Superior temporal gyrus (tissue), 1 donor: ENCODE measurements at regions not wholly inside any gene's neighbourhood (a gene's known extent, or its start where the extent isn't known, plus 50 kb on each side); places are given as distances from the start of the nearest gene placed in this dataset.

Experiments
- DNase-seq: peaks from one replicate; pipeline ENCODE4 v3.0.0-alpha.2; 2016; ENCODE audit errors: extremely low spot score

DNA sequence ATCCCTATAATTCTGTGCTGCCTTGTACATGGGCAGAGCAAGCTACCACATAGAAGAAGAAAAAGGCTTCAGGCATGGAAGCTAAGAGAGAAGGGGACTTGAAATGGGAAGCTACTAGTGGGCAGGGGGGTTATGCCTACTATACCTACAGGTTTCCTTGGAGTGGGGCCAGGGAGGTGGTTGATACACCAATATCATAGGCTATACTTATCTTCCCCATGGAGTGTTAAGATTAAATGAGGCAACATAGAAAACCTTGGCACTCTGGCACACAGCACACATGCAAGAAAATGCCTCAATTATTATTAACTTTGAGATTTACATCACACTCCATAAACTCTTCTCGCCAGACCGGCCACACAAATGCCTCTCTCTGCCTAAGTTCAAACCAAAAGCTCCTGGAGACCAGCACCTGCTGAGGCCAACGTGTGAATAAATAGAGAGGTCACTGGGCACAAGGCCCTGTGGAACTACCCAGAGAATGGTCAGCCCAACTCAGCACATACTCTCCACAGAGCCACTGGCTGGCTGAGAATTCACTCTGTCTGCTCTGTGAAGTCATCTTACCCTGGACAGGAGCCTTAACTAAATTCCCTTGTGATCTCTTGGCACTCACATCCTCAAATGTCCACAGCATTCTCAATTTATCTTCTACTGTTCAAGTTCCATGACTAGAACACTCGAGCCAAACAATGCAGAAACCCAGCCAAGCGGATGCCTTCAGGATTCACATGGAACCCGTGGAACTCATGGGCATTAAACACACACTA lies 498.7 kb downstream of the BCL11A start:
- DNase-seq: no peak

DNA sequence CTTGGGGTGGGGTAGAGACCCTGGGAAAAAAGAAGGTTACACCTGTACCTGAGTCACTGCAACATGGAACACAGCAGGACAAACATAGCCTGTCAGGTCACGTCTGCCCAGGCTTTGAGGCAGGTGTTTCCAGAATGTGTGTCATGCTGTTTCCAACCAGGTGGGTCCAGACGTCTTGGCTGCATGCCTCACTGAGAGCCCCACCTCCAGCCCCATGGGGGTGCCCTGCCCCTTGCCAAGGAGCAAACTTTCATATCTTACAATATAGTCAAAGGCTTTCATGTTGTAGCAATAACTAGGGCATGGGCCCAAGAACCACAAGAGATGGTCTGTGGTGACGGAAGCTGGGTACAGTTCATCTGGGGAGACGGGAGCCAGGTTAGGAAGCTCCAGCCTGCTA lies 499.7 kb downstream of the BCL11A start:
- no peak for DNase-seq

DNA sequence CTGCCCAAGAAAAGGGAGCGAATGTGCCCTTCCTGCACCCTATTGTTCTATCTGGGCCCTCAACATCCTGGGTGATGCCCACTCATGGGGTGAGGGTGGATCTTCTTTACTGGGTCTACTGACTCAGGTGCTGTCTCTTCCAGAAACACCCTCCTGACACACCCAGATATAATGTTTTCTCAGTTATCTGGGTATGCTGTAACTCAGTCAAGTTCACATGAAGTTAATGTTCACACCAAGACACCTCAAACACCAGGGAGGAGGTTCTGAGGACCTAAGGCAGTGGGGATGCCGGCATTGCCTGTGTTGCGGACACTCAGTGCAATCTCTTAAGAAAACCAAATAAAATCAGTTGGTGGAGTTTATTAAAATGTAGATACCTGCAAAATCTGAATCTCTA lies 500.9 kb downstream of the BCL11A start:
- no peak for DNase-seq

DNA sequence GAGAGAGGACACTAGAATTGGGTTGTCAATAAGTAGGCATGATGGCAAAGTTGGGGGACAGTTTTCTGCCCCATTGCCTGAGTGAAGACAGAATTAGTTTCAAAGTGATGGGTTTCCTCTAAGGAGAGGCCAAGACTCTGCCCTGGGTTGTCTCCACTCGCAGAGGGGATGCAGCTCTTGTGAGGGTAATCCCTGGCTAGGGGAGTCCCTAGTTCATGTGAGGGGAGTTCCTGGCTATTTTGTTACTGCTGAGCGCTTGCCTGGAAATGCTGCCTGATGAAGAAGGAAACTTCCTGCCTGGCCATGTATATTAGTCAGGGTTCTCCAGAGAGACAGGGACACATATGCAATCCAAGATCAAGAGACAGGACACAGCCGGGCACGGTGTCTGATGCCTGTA lies 501.5 kb downstream of the BCL11A start:
- no peak for DNase-seq

DNA sequence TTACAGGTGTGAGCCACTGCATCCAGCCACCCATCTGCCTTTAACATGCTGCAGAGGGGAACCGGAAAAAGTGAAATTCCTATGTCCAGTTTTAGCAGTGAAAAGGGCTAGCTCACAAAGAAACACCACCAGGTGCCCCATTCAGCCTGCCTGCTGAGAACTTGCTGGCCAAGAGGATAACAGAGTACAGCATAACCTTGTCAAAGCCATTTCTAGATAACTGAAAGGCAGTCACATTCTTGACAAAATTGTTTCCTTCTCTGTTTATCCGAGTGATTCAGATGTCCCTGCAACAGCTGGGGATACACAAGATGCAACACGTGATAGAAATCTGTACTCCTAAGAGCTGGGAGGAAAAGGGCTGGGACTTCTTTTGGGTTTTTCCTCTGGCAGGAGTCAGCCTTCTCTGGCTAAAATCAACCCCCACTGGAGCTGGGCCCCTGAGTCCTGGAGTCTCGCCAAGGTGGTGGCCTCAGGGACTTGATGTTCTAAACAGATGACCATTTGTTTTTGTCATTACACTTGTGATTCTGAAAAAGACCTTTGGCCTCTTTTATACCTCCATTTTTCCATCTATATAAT lies 505.4 kb downstream of the BCL11A start:
- no peak for DNase-seq

DNA sequence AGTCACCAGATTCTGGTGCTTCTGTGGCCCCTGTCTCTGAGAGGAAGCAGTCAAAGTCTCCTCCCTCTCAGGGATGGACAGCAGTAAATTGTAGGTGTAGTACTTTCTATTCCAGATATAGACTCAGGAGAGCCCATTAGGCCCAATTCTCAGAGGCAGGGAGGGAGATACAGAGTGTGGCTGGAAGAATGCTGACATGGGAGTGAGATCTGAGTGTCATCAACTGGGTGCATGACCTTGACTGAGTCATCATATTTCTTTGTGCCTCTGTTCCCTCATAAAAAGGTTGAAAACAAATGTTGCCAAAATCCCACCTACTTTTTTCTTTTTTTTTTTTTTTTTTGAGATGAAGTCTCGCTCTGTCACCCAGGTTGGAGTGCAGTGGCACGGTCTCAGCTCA lies 506.1 kb downstream of the BCL11A start:
- DNase-seq: no peak

DNA sequence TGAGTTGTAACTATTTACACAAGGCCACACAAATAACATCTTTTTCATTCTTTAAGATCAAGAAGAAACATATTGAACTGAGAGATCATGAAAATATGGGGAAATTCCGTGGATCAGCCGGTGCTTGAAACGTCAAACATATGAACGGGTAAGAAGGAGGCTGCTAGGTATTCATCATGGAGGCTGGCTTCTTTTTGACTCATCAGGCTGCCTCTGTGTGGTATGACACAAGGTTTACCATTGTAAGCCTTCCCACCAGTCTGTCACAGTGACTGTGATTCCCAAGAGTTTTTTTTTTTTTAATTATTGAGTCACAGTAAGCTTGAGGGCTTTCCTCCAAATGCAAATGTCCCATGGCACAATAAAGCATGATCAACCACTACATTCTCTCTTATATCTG lies 506.9 kb downstream of the BCL11A start:
- DNase-seq: no peak

DNA sequence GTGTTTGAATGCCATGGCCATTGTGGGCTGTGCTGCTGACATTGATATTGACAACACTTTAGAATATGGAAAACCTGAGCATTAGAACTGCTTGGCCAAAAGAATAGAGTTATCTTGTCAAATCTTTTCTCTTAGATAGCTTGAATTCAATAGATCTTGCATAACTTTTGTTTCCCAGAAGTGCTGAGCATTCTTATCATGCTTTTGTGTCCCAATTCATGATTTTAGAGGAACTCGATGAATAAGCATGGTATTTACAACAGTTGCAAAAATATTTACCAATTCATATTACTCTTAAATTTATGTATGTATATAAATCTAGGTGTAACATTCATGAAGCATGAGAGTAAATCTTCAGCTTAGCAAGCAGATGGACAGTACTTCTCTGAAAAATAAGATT lies 508.0 kb downstream of the BCL11A start:
- no peak for DNase-seq

DNA sequence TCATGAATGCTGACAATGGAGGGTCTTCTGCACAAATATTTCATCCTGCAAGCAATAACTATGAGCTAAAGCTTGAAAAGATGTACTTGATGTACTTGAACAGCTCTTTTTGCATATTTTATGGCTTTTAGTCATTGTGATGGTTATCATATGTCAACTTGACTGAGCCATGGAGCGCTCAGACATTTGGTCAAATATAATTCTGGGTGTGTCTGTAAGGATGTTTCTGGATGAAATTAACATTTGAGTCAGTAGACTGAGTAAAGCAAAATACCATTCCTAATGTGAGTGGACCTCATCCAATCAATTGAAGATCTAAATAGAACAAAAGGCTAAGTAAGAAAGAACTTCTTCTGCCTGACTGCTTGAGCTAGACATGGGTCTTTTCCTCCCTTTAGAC lies 509.0 kb downstream of the BCL11A start:
- DNase-seq: no peak

DNA sequence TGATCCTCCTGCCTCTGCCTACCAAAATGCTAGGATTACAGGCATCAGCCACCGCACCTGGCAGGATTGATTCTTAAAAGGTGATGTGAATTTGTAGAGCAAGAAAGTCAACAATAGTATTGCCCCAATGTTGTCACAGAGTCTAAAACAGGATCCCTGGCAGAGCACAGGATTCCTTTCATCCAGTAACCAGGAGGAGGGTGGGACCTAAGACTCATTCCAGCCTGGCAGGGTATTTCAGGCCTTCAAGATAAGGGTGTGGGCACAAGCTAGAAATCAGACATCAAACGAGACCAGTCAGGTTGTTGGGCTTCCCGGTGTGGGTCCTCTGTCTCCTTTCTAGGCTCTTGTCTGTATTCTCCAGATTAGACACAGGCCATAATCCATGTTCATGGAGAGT lies 511.4 kb downstream of the BCL11A start:
- DNase-seq: no peak

DNA sequence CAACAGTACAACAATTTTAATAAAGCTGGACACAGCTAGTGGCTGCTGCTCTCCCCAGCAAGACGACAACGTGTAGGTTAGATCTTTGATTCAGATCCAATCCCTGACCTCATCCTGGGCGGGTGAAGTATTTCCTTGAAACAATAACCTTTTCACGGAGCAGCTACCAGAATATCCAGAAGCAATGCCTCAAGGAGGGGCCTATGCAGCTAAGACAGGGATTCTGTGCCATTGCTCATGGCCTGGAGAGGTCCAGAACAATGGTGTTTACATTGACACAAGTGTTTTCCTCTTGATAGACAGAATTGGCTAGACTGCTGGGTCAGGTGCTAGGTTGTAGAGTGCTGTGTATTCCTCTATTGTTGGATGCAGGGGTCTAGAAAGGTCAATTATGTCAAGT lies 520.1 kb downstream of the BCL11A start:
- no peak for DNase-seq

DNA sequence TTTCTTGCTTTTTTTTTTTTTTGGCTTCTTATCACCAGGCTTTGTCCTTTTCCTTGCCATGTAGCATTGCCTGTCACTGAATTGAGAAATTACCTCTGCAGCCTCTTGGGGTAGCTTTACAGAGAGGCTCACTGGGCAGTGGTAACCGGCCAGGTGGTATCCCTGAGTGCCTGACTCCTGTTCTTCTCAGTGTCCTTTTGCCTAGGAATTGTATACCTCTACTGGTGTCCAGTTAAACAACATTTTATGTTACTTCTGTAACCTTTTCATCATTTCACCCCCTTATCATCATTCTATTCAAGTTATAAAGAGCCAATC lies 523.9 kb downstream of the BCL11A start:
- DNase-seq: no peak

DNA sequence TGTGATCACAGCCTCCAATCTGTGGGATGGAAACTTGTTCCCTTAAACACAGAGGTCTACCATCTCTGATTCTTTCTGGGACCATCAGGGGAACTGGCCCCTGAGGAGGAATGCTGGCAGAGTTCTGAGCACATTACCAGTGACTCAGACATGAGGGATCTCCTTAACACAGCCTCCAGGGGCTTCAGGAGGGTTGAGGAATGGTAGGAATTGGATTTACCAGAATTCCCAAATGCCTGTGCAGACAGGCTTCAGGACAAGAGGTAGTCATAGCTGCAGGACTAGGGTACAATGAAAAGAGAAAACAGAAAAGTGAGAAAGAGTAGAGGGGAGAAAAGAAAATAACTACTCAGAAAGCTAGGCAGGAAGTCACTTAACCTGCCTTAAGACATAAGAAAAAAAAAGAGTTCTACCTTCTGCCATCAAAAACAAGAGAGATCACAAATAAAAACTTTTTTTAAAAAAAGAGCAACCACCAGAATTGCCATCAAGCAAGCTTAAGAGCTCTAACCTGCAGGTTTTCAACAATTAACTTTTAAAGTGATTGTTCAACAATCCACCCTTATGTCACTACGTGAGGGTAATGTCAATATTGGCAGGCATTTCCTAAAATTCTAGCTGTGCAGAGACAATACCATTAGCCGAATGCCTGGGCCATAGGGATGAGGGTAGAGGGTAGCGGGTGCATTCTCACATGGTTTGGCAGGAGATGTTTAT lies 524.4 kb downstream of the BCL11A start:
- DNase-seq: no peak

DNA sequence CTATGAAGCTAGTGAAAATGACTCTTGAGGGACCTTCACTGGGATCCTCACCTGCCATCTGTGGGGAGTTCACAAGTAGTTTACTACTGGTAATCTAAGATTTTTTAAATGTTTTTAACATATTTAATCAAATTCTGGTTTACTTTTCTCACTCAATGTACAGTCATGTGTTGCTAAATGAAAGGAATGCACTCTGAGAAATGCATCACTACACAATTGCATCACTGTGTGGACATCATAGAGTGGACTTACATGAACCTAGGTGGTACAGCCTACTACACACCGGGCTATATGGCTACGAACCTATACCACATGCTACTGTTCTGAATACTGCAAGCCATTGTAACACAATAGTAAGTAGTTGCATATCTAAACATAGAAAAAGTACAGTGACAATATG lies 528.0 kb downstream of the BCL11A start:
- no peak for DNase-seq

DNA sequence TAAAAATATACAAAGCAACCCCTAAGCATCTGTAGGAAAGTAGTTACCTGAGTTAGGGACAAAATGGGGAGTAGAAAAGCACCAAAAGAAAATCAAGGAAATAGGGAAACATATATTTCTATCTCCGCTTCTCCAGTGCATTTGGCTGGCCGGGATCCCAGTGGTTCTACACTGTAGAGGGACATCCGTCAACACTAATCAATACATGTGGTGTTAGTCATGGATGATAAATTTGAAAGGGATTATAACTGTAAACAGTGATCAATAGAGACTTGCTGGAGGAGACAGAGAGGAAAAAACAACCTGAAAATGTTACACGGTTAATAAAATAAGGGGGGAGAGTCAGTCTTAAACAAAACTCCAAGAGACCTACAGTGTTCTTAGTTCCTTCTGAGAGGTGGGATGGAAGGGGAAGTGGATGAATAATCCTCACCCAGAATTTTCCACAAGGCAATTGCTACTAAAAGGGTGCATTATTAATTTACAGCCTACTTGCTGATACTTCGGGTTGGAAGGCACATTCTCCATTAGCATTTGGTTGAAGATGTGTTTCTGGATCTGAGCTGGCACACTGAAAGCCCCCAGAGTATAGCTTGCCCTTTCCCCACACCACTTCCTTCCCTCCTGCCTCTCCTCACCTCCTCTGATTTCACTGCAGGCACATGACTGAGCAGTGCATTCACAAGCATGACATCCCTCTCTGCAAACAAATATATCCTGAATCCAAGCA lies 530.0 kb downstream of the BCL11A start:
- no peak for DNase-seq

DNA sequence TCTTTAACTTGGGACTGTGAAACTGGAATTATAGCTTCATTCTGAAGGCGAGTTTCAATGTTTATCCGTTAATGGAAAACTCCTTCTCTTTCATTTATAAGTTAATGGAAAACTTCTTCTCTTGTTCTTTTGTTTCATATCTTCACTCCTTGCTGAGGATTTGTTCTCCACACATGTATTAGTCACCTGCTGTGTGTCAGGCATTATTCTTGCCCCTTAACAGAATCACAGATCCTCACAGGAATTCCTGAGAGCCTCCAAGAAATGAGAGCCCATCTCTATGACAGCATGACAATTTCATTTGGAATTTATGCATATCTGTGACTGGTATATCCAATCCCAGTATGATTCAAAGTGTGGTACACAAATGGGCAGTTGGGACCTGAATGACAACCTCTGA lies 545.8 kb downstream of the BCL11A start:
- no peak for DNase-seq

DNA sequence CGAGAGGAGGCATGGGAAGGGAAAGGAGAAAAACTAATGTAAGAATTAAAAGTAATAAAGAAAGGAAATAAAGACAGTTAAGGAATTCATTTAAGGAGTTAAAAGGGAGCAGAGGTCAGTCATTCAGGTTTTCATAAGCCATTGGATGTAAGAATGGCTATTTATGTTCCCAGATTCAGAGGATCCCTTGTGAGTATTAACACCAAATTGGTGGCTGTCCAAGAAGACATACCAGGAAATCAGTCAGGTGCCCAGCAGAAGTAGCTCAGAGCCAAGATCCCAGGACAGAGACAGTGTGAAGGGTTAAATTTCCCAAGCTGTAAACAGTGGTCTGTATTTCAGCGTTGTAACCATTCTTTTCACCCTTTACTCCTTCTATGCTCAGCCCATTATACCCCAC lies 550.4 kb downstream of the BCL11A start:
- no peak for DNase-seq

DNA sequence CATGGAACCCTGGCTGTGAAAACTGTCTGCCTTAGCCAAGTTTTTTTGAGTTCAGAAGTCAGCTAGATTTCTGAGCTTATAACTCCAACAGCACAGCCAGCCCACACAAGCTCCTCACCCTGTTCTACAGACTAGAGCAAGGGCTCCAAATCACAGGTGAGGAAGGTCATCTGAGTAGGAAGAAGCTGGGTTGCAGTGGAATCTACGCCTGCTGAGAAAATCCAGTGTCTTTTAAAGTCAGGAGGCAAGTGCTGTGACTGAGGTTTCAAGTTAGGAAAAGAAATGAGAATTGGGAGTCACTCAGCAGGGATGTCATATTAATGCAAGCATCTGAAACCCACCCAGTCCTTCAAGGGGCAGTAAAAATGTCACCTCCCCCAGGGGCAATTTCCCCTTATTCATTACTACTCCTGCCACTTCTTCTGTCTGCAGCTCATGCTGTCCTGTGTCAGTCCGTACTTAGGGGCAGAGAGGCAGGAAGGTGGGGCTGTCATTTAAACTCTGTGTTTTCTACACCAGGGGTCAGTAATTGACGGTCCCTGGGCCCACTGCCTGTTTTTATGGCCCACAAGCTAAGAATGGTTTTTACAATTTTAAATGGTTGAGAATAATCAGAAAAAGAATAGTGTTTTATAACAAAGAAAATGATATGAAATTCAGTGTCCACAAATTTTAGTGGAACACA lies 551.1 kb downstream of the BCL11A start:
- DNase-seq: no peak

DNA sequence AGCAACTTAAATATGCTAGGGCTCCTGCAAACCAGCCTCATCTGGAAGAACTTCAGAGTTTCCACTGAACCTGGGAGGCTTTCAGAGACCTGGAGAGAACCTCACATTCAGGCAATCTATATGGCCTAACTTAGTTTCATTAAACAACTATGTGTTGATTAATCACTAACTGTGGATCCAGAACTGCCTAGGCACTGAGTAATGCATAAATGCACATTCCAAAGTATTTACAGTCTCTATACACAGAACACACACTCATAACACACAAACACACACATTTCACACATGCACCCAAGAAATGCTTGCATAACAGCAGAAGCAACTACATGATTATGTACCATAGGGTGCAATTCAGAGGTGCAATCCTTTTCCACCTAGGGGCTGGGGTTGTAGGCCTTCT lies 552.8 kb downstream of the BCL11A start:
- DNase-seq: no peak

DNA sequence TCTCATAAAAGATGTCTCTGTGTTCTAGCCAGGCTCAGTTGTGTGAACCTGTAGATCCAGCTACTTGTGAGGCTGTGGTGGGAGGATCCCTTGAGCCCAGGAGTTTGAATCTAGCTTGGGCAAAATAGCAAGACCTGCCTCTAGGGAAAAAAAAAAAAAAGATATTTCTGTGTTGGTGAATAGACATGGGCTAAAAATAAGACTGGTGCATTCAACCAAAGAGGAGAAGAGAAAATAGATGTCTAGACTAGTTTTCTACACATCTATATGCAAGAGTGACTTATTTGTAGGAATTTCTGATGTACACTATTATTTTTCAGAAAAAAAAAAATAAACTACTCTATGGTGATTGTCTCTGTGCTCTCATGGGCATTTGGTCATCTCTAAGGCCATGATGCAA lies 555.1 kb downstream of the BCL11A start:
- DNase-seq: no peak

DNA sequence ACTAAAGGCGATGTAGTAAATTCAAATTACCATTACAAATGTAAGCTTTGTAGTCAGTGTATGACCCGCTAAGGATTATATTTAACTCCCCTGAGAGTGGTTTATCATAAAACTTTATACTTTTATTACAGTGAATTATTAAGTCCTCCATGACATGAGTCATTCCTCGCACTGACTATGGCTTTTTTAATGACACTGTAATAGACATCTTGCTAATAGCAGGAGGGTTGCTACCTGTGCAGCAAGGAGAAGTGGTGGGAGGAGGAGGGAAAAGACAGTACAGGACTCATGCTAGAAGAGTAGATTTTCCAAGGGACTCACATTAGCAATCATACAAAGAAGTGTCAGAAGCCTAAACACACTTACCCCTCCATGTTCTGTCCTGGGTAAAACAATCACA lies 556.1 kb downstream of the BCL11A start:
- no peak for DNase-seq

DNA sequence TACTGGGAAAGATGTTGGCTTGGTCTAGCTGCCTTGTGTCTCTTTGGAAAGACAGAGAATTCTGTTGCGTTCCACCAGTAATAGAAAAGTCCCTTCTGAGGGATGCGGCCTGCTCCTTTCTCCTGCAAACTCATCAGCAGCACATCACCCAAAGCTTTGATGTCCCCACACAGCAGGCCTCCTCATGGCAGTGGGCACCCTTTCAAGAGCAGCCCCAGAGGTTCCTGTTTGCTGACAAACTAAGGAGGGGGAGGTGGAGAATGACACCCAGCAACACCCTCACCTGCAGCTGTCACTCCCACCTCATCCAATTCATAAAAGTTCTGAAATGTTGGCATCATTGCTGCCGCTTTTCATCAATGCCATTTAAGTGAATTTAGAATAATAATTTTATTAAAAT lies 556.6 kb downstream of the BCL11A start:
- DNase-seq: no peak
